GM19351 (cell line): ENCODE measurements at regions not wholly inside any gene's neighbourhood (a gene's known extent, or its start where the extent isn't known, plus 50 kb on each side); places are given as distances from the start of the nearest gene placed in this dataset.
A peak's percentile ranks its signal among the peaks of the same experiment; 100 is the strongest.

Experiments
- ATAC-seq: cut with Tn5 transposase; IDR thresholded peaks from one replicate; pipeline ENCODE4 v1.9.1; 2021; ENCODE audit warnings: mild to moderate bottlenecking, moderate library complexity; ENCODE audit not compliant: unreplicated experiment

DNA sequence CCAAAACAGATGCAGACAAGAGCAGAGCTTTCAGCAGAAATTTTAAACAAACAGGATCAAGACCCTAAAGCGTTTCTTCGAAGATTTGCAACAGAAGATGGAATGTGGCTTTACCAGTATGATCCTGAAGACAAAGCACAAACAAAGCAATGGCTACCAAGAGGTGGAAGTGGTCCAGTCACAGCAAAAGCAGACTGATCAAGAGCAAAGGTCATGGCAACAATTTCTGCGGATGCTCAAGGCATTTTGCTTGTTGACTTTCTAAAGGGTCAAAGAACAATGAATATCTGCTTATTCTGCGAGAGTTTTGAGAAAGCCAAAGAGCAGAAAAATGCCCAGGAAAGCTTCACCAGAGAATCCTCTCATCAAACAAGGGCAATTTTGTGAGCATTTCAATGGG is 130.4 kb downstream of the MBL2 start:
- ATAC-seq, result no peak

DNA sequence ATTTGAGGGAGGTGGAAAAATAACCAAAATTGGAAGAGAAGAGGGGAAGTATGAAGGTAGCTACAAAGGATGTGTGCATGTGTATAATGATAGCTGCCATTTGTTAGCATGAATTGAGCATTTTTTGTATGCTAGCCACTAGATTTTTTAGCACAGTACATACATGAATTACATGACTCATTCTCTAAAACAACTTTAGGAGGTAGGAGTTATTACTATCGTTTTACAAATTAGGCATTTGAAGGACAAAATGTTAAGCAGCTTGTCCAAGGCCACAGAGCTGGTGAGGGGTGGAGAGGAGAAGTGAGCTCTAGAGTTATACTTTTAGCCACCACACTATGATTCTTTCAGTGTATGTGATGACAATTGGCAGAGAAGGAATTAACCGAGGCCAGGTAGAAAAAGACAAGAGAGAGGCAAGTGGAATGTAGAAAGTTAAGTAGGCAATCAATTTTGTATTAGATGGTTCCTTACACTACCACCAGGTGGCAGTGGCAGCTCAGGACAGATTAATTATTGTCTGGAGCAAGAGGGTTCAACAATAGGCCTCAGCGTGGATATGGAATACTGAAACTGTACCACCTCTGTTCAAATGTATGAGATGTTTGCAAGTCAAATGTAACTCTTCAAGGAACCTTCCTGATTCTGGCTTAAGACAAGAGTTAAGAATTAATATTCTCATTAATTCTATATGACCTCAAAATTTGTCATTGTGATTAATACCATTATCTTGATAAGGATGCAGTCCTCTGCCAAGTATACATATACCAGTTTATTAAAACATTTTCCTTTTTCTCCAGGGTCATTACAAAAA is 128.0 kb downstream of the MBL2 start:
- peak; percentile 88 for ATAC-seq

- ATAC-seq, result no peak
These were observed 127.3 kb downstream of the MBL2 start for GRCh38 chr10:52645187-52645758.

DNA sequence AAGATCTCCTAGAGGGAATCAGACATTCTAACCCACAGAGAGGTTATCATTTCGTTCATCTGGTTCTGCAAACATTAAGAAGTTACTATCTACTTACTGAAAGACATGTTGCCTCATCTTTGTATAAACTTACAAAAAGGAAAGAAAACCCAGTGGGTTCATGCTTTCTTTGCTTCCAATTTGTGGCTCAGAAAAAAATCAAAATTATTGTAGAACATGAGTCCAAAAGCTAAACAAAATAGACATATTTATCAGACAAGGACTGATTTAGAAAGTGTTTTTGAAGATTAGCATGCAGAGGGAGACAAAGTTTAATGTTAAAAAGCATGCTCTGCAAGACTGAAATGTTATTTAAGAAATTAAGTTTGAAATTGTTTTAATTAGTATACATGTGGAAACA is 123.1 kb downstream of the MBL2 start:
- ATAC-seq, result no peak

DNA sequence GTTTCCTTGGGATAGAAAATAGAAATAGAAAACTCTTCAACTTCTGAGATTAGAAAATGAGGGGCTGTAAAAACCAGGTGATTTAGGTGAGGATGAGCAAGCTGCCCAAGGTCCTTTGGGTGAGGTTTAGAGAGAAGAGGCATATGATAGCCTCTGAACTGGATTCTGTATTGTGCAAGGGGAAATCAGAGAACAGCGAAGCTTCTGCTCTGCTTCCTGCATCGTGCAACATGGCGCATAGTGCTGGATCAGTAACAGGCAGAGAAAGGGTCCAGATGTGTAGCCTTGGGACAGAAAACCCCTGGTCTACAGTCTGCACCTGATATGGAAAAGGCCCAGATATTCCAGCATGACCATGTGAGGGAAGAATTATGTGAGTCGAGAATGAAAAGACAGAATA is 121.7 kb downstream of the MBL2 start:
- ATAC-seq, result no peak

DNA sequence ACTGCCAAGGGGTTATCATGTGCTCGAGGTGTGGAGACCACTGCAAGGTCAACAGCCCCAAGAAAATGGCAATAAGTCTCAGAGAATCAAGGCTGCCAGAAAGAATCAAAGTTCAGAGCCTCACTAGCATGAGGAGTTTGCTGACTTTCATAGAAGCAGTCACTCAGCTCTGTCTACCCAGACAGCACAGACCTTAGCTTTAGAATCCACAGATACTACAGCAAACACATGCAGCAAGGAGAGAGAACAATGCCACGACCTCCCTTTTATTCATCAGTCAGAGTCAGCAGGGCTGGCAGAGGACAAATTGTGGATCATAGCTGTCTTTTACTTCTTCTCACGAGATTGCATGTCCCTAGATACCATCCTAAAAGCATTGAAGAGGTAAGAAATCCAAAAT is 121.3 kb downstream of the MBL2 start:
- ATAC-seq, result no peak

DNA sequence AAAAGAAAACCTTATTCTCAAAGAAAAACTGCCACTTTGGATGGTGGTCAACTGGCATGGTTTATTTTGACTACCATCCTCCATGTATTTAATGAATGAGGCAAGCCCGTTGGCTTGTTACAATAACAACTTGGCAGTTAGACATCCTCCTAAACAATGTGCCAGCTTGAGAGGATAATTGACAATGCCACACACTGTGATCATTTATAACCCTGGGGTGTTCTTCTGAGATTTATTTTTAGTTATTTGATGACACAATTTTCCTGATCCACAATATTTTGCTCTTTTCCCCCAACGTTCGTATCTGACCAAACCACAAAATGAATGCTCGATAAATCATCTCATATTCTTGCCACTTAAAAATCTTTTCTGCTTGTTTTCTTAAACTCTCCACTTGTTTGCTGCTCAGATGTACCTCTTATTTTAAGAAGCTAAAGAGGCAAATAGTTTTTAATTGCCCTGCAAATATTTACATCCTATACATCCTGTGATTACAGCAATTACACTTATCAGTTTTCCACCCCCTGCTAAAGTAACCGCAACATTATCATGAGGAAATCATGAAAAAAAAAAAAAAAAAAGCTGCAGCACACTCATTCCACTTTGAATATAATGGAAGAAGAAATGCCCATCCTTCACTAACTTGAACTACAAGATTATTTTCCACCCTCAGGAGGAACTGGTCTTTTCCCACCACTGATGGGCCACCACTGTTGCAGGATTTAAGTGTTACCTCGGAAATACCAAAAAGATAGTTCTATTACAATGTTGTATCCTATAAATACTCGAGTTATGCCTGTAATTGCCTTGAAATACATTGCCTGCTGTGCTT is 119.9 kb downstream of the MBL2 start:
- ATAC-seq, result no peak

- no peak for ATAC-seq
These were observed 119.2 kb downstream of the MBL2 start for GRCh38 chr10:52653263-52653909.

GRCh38 chr10:52654201-52654600 is 118.4 kb downstream of the MBL2 start:
- no peak for ATAC-seq

DNA sequence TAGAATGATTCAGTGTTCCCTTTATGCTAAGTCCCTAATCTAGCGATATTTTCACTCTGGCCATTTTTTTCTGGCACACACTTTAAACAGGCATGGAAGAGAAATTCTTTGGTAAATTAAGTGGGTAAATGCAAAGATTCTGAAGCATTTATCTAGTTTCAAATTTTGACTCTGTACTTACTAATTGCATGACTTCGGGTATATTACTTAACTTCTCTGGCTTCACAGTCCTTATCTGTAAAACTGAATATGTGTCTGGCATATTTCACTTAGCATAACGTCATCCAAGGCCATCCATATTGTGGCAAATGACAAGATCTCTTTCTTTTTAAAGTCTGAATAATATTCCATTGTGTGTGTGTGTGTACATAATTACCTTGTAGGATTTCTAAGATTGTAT is 114.5 kb downstream of the MBL2 start:
- no peak for ATAC-seq

GRCh38 chr10:52659085-52659484 is 113.5 kb downstream of the MBL2 start:
- ATAC-seq, result no peak

GRCh38 chr10:52662256-52662655 is 110.3 kb downstream of the MBL2 start:
- no peak for ATAC-seq

- ATAC-seq, result no peak
These were observed 109.4 kb downstream of the MBL2 start for GRCh38 chr10:52663161-52663560.

GRCh38 chr10:52664629-52665028 is 108.0 kb downstream of the MBL2 start:
- no peak for ATAC-seq

DNA sequence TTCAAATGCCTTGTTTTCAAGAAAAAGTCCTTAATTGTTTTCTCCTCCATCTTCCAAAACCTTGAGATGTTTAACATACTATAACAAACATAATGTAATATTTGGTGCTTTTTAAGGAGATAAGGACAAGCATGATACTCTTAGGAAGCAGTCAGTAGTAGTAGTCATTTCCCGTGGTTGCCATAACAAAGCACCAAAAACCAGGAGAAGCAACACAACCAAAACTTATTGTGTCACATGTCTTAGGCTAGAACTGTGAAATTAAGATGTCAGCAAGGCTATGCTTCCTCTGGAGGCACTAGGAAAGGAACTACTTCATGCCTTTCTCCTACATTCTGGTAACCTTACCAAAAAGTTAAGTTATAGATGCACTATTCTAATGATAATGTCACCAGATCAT is 106.8 kb downstream of the MBL2 start:
- ATAC-seq, result no peak

- ATAC-seq, result no peak
These were observed 105.7 kb downstream of the MBL2 start for GRCh38 chr10:52666931-52667330.

- no peak for ATAC-seq
These were observed 104.6 kb downstream of the MBL2 start for GRCh38 chr10:52668024-52668423.

- ATAC-seq, result no peak
These were observed 99.7 kb downstream of the MBL2 start for GRCh38 chr10:52672880-52673279.

DNA sequence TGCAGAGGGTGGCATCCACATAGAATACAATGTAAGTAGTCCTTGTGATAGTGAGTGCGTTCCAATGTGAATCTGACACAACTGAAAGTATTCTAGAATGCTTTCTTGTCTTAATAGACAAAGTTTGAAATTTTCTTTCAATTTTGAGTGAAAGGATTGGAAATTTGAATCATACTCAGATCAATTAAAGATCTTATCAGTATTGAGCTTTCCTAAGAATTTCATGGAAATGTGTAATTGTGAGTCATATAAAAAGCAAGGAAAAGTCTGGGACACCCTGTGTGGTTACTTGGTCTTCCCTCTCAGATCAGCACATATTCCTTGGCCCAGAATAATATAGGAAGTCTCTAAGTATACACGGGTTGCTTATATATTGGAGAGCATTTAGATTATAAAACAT is 99.1 kb downstream of the MBL2 start:
- ATAC-seq, result no peak

GRCh38 chr10:52674474-52674873 is 98.1 kb downstream of the MBL2 start:
- ATAC-seq, result no peak

- no peak for ATAC-seq
These were observed 95.5 kb downstream of the MBL2 start for GRCh38 chr10:52677086-52677485.
